ENCODE measurements at regions not wholly inside any gene's neighbourhood (a gene's known extent, or its start where the extent isn't known, plus 50 kb on each side); places are given as distances from the start of the nearest gene placed in this dataset.

DNA sequence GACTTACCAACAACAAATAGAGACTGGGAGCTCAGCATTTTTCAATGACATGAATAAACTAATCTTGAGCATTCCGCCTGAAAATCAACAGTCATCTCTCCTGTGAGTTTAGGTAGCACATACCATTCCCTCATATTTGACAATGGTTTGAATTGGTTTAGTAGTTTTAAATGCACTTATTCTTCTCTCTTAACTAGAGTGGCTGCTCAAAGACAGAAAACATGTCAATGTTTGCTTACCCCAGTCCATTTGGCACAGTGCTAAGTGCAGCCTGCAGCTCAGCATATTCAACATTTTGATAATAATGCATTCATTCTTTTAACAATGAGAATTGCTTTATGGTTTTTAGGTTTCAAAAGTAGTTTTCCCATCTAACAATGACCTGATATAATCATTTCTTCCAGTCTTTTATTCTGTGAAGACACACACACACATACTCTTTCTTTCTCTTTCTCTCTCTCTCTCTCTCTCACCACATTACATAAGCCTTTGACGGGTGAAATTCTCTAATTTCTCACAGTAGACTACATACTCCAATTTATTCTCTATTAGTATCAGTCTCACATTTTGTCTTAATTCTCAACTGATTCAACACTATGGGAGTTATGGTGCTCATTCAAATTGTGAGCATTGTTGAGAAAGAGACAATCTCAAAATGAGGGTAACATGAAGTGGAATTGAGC lies 432.3 kb downstream of the LRRIQ3 start:
- no peak overlapping the region for H3K27ac ChIP-seq
- no peak for TF ChIP-seq ZFX (IDR thresholded peaks at IDR 0.05; ENCODE audit: borderline replicate concordance)
- TF ChIP-seq, protein P1, sequence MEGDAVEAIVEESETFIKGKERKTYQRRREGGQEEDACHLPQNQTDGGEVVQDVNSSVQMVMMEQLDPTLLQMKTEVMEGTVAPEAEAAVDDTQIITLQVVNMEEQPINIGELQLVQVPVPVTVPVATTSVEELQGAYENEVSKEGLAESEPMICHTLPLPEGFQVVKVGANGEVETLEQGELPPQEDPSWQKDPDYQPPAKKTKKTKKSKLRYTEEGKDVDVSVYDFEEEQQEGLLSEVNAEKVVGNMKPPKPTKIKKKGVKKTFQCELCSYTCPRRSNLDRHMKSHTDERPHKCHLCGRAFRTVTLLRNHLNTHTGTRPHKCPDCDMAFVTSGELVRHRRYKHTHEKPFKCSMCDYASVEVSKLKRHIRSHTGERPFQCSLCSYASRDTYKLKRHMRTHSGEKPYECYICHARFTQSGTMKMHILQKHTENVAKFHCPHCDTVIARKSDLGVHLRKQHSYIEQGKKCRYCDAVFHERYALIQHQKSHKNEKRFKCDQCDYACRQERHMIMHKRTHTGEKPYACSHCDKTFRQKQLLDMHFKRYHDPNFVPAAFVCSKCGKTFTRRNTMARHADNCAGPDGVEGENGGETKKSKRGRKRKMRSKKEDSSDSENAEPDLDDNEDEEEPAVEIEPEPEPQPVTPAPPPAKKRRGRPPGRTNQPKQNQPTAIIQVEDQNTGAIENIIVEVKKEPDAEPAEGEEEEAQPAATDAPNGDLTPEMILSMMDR (IDR thresholded peaks at IDR 0.05), result no peak

DNA sequence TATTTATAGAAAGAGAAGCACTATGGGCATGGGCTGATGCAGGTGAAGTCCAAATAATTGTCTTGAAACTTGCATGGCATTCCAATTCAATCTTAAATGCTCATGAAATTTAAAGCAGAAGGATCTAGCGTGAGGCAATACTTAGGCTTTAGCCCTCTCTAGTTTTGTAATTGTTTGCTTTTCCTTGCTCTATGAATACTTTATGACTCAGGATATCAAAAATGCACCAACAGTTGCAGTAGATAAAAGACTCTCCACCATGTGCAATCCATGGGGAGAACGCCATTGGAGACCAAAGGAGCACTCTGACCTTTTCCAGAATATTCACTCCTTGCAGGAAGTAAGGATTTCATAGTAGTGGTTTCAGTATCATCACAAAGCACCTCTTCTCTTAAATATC lies 436.4 kb downstream of the LRRIQ3 start:
- TF ChIP-seq, protein P1 (IDR thresholded peaks at IDR 0.05), result no peak
- no peak for TF ChIP-seq ZFX (IDR thresholded peaks at IDR 0.05; ENCODE audit: borderline replicate concordance)
- H3K27ac ChIP-seq, result no peak overlapping the region

DNA sequence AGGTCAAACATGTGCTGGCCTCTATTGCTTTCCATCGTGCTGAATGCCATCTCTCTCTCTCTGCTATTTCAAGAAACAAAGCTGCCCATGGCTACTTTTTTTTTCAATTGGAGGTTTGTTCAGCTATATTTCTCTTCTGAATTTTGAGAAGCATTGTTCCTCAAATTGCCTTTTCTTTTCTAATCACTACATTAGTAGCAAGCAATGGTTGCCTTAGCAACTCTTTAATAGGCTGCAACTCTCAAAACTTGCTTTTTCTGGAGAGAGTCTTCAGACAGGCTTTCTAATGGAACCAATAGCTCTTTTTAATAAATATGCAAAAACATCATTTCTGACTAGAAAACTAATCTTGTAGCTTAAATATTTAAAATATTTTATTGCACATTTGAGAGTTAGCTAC lies 439.0 kb downstream of the LRRIQ3 start:
- no peak overlapping the region for H3K27ac ChIP-seq
- TF ChIP-seq, protein P1 (IDR thresholded peaks at IDR 0.05), result no peak
- TF ChIP-seq ZFX (IDR thresholded peaks at IDR 0.05; ENCODE audit: borderline replicate concordance), result no peak

DNA sequence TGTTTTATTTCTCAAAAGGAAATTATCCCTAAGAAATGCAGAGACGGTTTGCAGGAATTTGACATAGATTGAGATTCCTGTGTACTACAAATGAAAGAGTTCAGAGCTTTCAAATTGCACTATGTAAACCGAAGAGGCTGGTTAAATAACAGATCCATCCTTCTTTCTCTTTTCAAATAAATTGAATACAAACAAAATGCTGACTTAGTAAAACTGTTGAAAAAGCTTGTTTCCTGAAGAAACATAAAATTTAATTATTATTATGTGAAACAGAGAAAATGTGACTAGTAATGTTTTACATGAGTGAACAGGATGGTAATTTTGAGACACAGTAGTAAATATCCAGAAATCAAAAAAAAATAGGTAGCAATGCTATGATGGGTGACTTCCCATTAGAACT lies 441.2 kb downstream of the LRRIQ3 start:
- no peak overlapping the region for H3K27ac ChIP-seq
- TF ChIP-seq ZFX (IDR thresholded peaks at IDR 0.05; ENCODE audit: borderline replicate concordance), result no peak
- TF ChIP-seq, protein P1 (IDR thresholded peaks at IDR 0.05), result no peak

DNA sequence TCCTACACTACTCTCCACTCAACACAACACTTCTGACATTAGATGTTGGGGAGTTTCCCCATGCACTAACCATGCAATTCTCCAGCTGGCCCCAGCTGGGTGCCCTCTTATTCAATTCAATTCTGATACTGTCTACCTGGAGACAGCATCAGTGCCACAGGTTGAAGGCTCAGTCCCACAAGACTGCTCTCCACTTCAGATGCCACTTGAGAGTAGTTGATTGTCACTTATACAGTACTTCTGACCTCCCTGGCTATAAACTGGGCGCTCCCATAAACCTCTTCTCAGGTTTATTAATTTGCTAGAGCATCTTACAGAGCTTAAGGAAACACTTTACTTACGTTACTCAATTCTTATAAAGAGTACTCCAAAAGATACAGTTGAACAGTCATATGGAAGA lies 442.3 kb downstream of the LRRIQ3 start:
- no peak overlapping the region for H3K27ac ChIP-seq
- TF ChIP-seq ZFX (IDR thresholded peaks at IDR 0.05; ENCODE audit: borderline replicate concordance), result no peak
- TF ChIP-seq, protein P1 (IDR thresholded peaks at IDR 0.05), result no peak

DNA sequence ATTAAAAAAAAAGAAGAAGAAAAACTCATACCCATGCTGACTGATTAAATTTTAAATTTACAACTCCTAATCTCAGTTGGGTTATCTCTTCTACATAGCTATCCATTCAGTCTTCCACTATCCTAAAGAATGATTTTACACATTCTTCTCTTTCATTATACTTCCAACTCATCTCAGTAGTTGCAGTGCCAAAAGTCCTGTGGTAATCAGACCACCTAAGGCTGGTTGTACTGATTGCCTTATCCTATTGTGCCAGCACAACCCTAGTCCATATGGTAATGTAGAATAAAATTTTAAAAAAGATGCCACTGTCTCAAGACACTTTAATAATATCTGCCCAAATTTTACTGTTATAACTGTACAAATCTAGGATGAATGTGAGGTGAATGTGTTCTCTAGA lies 448.0 kb downstream of the LRRIQ3 start:
- H3K27ac ChIP-seq, result no peak overlapping the region
- TF ChIP-seq, protein P1 (IDR thresholded peaks at IDR 0.05), result no peak
- no peak for TF ChIP-seq ZFX (IDR thresholded peaks at IDR 0.05; ENCODE audit: borderline replicate concordance)

DNA sequence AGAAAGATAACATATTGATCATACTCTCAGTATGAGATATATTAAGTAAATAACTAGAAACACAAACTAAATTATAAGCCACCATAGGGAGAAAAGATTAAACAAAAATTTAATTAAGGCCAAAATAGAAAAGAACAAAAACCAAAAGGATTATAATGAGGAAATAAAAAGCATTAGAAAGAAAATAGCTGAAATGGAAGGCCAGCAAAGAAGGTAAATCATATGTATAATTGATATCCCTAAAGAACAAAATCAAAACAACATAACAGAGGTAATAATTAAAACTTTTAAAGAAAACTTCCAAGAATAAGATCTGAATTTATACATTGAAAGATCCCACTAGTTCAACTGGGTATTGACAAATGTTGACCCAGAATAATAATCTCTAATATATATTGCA lies 453.0 kb downstream of the LRRIQ3 start:
- TF ChIP-seq, protein P1 (IDR thresholded peaks at IDR 0.05), result no peak
- TF ChIP-seq ZFX (IDR thresholded peaks at IDR 0.05; ENCODE audit: borderline replicate concordance), result no peak
- no peak overlapping the region for H3K27ac ChIP-seq

All from 22Rv1 (cell line).